ENCODE measurements at regions not wholly inside any gene's neighbourhood (a gene's known extent, or its start where the extent isn't known, plus 50 kb on each side); places are given as distances from the start of the nearest gene placed in this dataset.

- 79% methylated on average over 2 of the region's 2 CpGs for WGBS
- Histone ChIP-seq H3K9ac (ENCODE audit: low read depth in 1 of 2, low read length in 2 of 2) (no peak overlapping the region), H3K9me3 (ENCODE audit: control insufficient read depth in 4 of 4, low read length in 3 of 4) (no peaks in the 10 kb centered on the region), H3K27ac (ENCODE audit: low read depth in 1 of 2, low read length in 2 of 2) (no peak overlapping the region), H3K36me3 (ENCODE audit: control insufficient read depth in 4 of 4, insufficient read depth in 3 of 4, low read depth in 1 of 4, low read length in 3 of 4) (no peaks in the 10 kb centered on the region), H3K4me1 (ENCODE audit: control insufficient read depth in 4 of 4, insufficient read depth in 4 of 4, low read length in 3 of 4) (no peaks in the 10 kb centered on the region), H3K4me3 (ENCODE audit: low read depth in 1 of 3, low read length in 3 of 3) (no peak overlapping the region), H3K27me3 (ENCODE audit: control insufficient read depth in 4 of 4, insufficient read depth in 4 of 4, low read length in 3 of 4) (peaks cover 0 to 5% (median 0%) of the 10 kb centered on the region in 4 donors)
- DNase-seq (ENCODE audit: low spot score), result no peak
- TF ChIP-seq TAF1 (conservative IDR thresholded peaks at IDR 0.05), result no peak
- TF ChIP-seq FOXA1 (IDR thresholded peaks at IDR 0.05), result no peak
- no peak for TF ChIP-seq ATF3 (IDR thresholded peaks at IDR 0.05)
- no peak for TF ChIP-seq RXRA (IDR thresholded peaks at IDR 0.05)
- no peak for TF ChIP-seq ZBTB33 (IDR thresholded peaks at IDR 0.05)
- TF ChIP-seq HNF4A (conservative IDR thresholded peaks at IDR 0.05), result no peak
- no peak for TF ChIP-seq EGR1 (IDR thresholded peaks at IDR 0.05; ENCODE audit: low read depth in 2 of 2)
- no peak for TF ChIP-seq CTCF (IDR thresholded peaks at IDR 0.05; ENCODE audit: low read depth, low read length, missing input control)
- no peak for TF ChIP-seq NR2F2 (IDR thresholded peaks at IDR 0.05)
Measured at GRCh38 chrX:39073131-39073530, 271.9 kb downstream of the MID1IP1 start.

- no peaks in the 10 kb centered on the region for H3K4me1 ChIP-seq (ENCODE audit: control insufficient read depth in 4 of 4, insufficient read depth in 4 of 4, low read length in 3 of 4)
- H3K4me3 ChIP-seq (ENCODE audit: low read depth in 1 of 3, low read length in 3 of 3), result no peak overlapping the region
- H3K9ac ChIP-seq (ENCODE audit: low read depth in 1 of 2, low read length in 2 of 2), result no peak overlapping the region
- H3K27me3 ChIP-seq (ENCODE audit: control insufficient read depth in 4 of 4, insufficient read depth in 4 of 4, low read length in 3 of 4), result no peaks in the 10 kb centered on the region
- TF ChIP-seq TAF1 (conservative IDR thresholded peaks at IDR 0.05) (no peak), FOXA1 (IDR thresholded peaks at IDR 0.05) (no peak), HNF4A (conservative IDR thresholded peaks at IDR 0.05) (no peak), FOXA2 (IDR thresholded peaks at IDR 0.05) (no peak), RXRA (IDR thresholded peaks at IDR 0.05) (no peak), SP1 (IDR thresholded peaks at IDR 0.05) (no peak), CTCF (IDR thresholded peaks at IDR 0.05; ENCODE audit: low read depth, low read length, missing input control) (no peak), MAX (IDR thresholded peaks at IDR 0.05) (no peak), YY1 (IDR thresholded peaks at IDR 0.05) (no peak), JUND (IDR thresholded peaks at IDR 0.05) (no peak), REST (IDR thresholded peaks at IDR 0.05) (no peak), ATF3 (IDR thresholded peaks at IDR 0.05) (no peak)
- no peaks in the 10 kb centered on the region for H3K36me3 ChIP-seq (ENCODE audit: control insufficient read depth in 4 of 4, insufficient read depth in 3 of 4, low read depth in 1 of 4, low read length in 3 of 4)
- no peaks in the 10 kb centered on the region for H3K9me3 ChIP-seq (ENCODE audit: control insufficient read depth in 4 of 4, low read length in 3 of 4)
- no peak for DNase-seq (ENCODE audit: low spot score)
- WGBS, result 77% methylated on average over 1 of the region's 1 CpG
- no peak overlapping the region for H3K27ac ChIP-seq (ENCODE audit: low read depth in 1 of 2, low read length in 2 of 2)
Measured at GRCh38 chrX:39096599-39096998, 295.3 kb downstream of the MID1IP1 start.
